Suprapubic skin (tissue), 4 donors: ENCODE measurements at regions not wholly inside any gene's neighbourhood (a gene's known extent, or its start where the extent isn't known, plus 50 kb on each side); places are given as distances from the start of the nearest gene placed in this dataset.
A peak's percentile ranks its signal among the peaks of the same experiment; 100 is the strongest.
"Not testable (repeated sequence)": the region's sequence is repeated elsewhere in the genome, so short reads cannot be mapped to it uniquely, and the experiment has no call there.

Experiments
- DNase-seq, 2 donors: peaks; one replicate each; pipeline ENCODE4 v3.0.0-alpha.2; 2019; ENCODE audit warnings: low spot score in 2 of 2
- H3K27ac ChIP-seq: fragments of 200-600 bp; sonication (generic); one replicate; pipeline ENCODE4 v1.5.1; 2019
- H3K27me3 ChIP-seq: fragments of 200-600 bp; sonication (generic); one replicate; pipeline ENCODE4 v1.5.1; 2019
- H3K36me3 ChIP-seq: fragments of 200-600 bp; sonication (generic); one replicate; pipeline ENCODE4 v1.5.1; 2019
- H3K4me1 ChIP-seq: fragments of 200-600 bp; sonication (generic); one replicate; pipeline ENCODE4 v1.5.1; 2019
- H3K4me3 ChIP-seq: fragments of 200-600 bp; sonication (generic); one replicate; pipeline ENCODE4 v1.5.1; 2019; ENCODE audit warnings: mild to moderate bottlenecking
- H3K9me3 ChIP-seq: fragments of 200-600 bp; sonication (generic); one replicate; pipeline ENCODE4 v1.5.1; 2019
- EP300 ChIP-seq: sonication (generic); formaldehyde crosslinking; IDR thresholded peaks from one replicate; pipeline ENCODE4 v1.6.1; 2017; ENCODE audit warnings: antibody characterized with exemption
- POLR2A ChIP-seq, 2 donors: fragments of 450-650 bp; IDR thresholded peaks; one replicate each; pipeline ENCODE4 v1.6.1; 2017; ENCODE audit warnings: antibody characterized with exemption in 2 of 2, mild to moderate bottlenecking in 2 of 2, moderate library complexity in 2 of 2
- POLR2AphosphoS5 ChIP-seq, 3 donors: sonication (generic); formaldehyde crosslinking; IDR thresholded peaks; one replicate each; pipeline ENCODE4 v1.6.1; 2017; ENCODE audit warnings: antibody characterized with exemption in 3 of 3
- WGBS: methylation state at CpG from one replicate; pipeline ENCODE4 v1.1.5; 2018; 5-methylcytosine and 5-hydroxymethylcytosine counted together
- TF ChIP-seq, protein P1 (sequence below), 2 donors: fragments of 200-600 bp in 1 of 2; fragments of 450-650 bp in 1 of 2; sonication (generic) in 1 of 2; IDR thresholded peaks; one replicate each; pipeline ENCODE4 v1.5.1; 2016 to 2019; ENCODE audit warnings: antibody characterized with exemption in 2 of 2, mild to moderate bottlenecking in 1 of 2, moderate library complexity in 1 of 2

DNA sequence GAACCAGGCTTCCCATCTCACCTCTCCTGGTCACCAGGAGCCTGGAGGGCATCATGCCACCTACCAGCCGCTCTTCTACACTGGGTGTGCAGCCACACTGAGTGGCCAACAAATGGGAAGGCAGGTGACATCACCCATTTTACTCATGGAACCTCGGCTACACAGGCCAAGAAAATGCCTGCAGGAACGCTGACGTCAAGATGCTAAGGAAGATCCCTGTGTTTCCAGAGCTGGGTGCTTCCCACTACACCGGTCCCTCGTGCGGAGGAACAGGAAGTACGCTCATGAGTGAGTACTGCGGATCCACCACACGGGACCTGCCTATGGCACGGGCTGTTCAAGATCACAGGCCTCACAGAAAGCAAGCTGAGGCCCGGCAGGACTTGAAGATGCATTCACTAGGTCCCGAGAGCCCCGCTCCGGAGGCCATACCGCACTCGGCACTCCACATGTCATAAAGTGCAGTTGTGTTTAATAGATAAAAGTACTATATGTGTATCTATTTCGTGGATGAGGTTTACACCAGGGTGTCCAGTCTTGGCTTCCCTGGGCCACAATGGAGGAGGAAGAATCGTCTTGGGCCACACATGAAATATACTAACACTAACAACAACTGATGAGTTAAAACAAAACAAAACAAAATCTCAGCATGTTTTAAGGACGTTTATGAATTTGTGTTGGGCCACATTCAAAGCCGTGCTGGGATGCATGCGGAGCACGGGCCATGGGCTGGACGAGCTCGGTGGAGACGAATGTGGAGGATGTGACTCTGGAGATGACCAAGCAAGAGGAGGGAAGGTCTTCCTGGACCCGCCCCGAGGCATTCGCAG lies 257.9 kb downstream of the THBS2 start:
- H3K9me3 ChIP-seq, result no peaks in the 10 kb centered on the region
- DNase-seq, result no peak
- no peak overlapping the region for H3K27ac ChIP-seq
- no peaks in the 10 kb centered on the region for H3K36me3 ChIP-seq
- no peaks in the 10 kb centered on the region for H3K4me1 ChIP-seq
- no peak overlapping the region for H3K4me3 ChIP-seq
- TF ChIP-seq EP300, result no peak
- TF ChIP-seq POLR2AphosphoS5 (IDR thresholded peaks at IDR 0.05), result no peak
- no peak for TF ChIP-seq POLR2A (IDR thresholded peaks at IDR 0.05)
- TF ChIP-seq, protein P1, sequence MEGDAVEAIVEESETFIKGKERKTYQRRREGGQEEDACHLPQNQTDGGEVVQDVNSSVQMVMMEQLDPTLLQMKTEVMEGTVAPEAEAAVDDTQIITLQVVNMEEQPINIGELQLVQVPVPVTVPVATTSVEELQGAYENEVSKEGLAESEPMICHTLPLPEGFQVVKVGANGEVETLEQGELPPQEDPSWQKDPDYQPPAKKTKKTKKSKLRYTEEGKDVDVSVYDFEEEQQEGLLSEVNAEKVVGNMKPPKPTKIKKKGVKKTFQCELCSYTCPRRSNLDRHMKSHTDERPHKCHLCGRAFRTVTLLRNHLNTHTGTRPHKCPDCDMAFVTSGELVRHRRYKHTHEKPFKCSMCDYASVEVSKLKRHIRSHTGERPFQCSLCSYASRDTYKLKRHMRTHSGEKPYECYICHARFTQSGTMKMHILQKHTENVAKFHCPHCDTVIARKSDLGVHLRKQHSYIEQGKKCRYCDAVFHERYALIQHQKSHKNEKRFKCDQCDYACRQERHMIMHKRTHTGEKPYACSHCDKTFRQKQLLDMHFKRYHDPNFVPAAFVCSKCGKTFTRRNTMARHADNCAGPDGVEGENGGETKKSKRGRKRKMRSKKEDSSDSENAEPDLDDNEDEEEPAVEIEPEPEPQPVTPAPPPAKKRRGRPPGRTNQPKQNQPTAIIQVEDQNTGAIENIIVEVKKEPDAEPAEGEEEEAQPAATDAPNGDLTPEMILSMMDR (IDR thresholded peaks at IDR 0.05), result no peak
- H3K27me3 ChIP-seq, result no peaks in the 10 kb centered on the region
- 84% methylated on average over 29 of the region's 29 CpGs for WGBS

DNA sequence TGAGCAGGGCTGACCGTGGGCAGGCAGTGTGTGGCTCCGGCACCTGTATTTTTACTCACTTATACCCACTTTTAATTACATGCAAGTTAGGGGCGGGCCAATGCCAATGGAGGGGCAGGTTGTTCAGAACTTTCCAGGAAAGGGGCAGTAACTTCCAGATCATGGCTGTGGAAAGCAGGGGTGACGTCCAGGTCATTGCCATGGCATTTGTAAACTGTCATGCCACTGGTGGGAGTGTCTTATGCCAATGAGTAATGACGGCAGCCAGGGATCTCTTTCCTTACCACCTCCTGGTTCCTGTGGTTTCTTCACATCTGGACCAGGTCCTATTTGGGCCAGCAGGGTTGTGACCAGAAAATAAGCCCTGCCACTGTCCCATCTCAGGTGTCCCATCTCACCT lies 258.7 kb downstream of the THBS2 start:
- Histone ChIP-seq H3K4me3 (no peak overlapping the region), H3K36me3 (no peaks in the 10 kb centered on the region), H3K9me3 (no peaks in the 10 kb centered on the region), H3K4me1 (no peaks in the 10 kb centered on the region), H3K27ac (no peak overlapping the region), H3K27me3 (no peaks in the 10 kb centered on the region)
- 81% methylated on average over 3 of the region's 5 CpGs for WGBS
- peak in 1 of 2 donors; percentile 54 for DNase-seq
- TF ChIP-seq POLR2AphosphoS5 (IDR thresholded peaks at IDR 0.05) (no peak), POLR2A (IDR thresholded peaks at IDR 0.05) (no peak), EP300 (no peak)
- TF ChIP-seq, protein P1 (IDR thresholded peaks at IDR 0.05), result no peak

DNA sequence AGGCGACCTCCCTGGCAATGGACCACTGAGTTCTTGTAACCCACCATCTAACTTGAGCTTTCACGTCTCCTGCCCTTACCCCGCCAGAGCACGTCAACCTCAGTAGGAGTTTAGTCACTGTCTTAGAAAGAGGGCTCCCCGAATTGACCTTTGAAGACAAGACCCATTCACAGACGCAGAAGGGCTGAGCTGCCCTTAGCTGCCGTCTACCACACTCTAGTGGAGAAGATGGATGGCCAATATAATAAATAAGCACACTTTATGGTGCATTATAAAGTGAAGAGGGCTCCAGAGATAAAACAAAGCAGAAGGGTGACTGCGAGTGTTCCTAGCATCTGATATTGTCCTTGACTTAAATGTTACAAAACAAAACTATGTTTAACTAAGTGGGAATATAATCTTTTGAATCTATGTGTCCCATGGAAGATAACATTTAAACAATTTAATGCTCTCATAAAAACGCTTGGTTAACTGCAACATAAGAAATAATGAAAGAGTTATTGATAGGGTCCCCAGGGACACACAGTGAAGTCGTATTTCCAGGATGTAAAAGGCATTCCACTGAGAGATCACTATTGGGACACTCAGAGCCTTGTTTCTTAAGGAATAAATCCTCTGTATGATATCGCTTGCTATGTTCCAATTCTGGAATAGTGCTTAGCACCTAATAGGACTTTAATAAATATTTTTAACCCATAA lies 261.1 kb downstream of the THBS2 start:
- 83% methylated on average over 11 of the region's 11 CpGs for WGBS

DNA sequence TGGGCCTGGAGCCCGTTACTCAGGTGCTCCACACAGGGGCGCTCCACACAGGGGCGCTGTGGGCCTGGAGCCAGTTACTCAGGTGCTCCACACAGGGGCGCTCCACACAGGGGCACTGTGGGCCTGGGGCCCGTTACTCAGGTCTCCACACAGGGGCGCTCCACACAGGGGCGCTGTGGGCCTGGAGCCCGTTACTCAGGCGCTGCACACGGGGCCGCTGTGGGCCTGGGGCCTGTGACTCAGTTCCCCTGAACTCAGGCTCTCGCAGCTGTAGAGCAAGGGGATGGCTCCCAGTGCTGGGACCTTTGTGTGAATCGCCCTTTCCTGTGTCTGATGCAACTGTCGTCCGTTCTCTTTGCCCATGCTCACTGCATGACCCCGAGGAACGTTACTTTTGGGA lies 262.0 kb downstream of the THBS2 start:
- H3K27ac ChIP-seq, H3K27me3 ChIP-seq, H3K4me1 ChIP-seq, H3K36me3 ChIP-seq, H3K9me3 ChIP-seq, H3K4me3 ChIP-seq, DNase-seq: not testable (repeated sequence)
- WGBS, result 83% methylated on average over 3 of the region's 17 CpGs

More for the DNA sequence above, 261.1 kb downstream of the THBS2 start:
- no peaks in the 10 kb centered on the region for H3K4me1 ChIP-seq
- no peak for DNase-seq
- H3K36me3 ChIP-seq, result no peaks in the 10 kb centered on the region
- H3K4me3 ChIP-seq, result no peak overlapping the region
- no peaks in the 10 kb centered on the region for H3K27me3 ChIP-seq
- no peaks in the 10 kb centered on the region for H3K9me3 ChIP-seq
- TF ChIP-seq POLR2A (IDR thresholded peaks at IDR 0.05) (no peak), POLR2AphosphoS5 (IDR thresholded peaks at IDR 0.05) (no peak), EP300 (no peak)
- TF ChIP-seq, protein P1 (IDR thresholded peaks at IDR 0.05), result no peak
- no peak overlapping the region for H3K27ac ChIP-seq

DNA sequence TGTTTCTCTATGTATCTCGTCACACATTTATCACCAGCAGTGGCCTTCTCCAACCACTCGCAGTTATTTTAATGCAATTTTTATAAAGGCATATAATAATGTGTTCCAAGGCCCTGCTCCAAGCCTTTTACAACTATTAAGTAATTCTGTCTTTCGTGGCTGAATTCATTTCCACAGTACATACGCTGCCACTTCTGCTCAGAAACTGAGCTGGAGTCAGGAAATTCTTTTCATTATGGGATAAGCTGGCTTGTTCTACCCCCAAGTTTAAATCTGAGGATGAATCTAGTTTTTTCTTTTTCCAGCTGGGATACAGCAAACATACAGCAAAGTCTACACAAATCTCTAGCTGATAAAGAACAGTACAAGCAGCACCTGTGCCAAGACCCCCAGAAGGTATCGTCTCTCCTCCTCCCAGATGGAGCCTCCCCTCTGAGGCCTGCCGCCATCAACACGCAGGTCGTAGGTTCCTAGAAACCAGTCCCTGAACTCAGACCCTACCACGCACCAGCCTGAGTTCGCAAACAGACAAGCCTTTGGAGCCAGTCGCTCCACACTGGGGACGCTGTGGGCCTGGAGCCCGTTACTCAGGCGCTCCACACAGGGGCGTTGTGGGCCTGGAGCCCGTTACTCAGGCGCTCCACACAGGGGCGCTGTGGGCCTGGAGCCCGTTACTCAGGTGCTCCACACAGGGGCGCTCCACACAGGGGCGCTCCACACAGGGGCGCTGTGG lies 263.5 kb downstream of the THBS2 start:
- H3K36me3 ChIP-seq, result no peaks in the 10 kb centered on the region
- H3K9me3 ChIP-seq, result no peaks in the 10 kb centered on the region
- no peaks in the 10 kb centered on the region for H3K4me1 ChIP-seq
- no peak for DNase-seq
- no peak overlapping the region for H3K27ac ChIP-seq
- TF ChIP-seq POLR2AphosphoS5 (IDR thresholded peaks at IDR 0.05), result no peak
- no peak for TF ChIP-seq EP300
- TF ChIP-seq, protein P1 (IDR thresholded peaks at IDR 0.05), result no peak
- no peak for TF ChIP-seq POLR2A (IDR thresholded peaks at IDR 0.05)
- H3K27me3 ChIP-seq, result no peaks in the 10 kb centered on the region
- H3K4me3 ChIP-seq, result no peak overlapping the region
- 94% methylated on average over 12 of the region's 22 CpGs for WGBS
